Lower lobe of right lung (tissue), 2 donors: ENCODE measurements at regions not wholly inside any gene's neighbourhood (a gene's known extent, or its start where the extent isn't known, plus 50 kb on each side); places are given as distances from the start of the nearest gene placed in this dataset.

Experiments used
- ATAC-seq, 2 donors: fragments of 200-7000 bp; cut with Tn5 transposase; one replicate each; pipeline ENCODE4 v1.9.1; 2020 to 2022; ENCODE audit warnings: mild to moderate bottlenecking in 2 of 2, moderate library complexity in 2 of 2
- DNase-seq: peaks from one replicate; pipeline ENCODE4 v3.0.0-alpha.2; 2020
- H3K27ac ChIP-seq: fragments of 200-600 bp; one replicate; pipeline ENCODE4 v1.8.0; 2022
- H3K27me3 ChIP-seq: fragments of 200-600 bp; one replicate; pipeline ENCODE4 v1.8.0; 2022; ENCODE audit warnings: low read depth
- H3K36me3 ChIP-seq: fragments of 200-600 bp; one replicate; pipeline ENCODE4 v1.8.0; 2022; ENCODE audit warnings: mild to moderate bottlenecking
- H3K4me1 ChIP-seq: fragments of 200-600 bp; one replicate; pipeline ENCODE4 v1.8.0; 2022
- H3K4me3 ChIP-seq: fragments of 200-600 bp; one replicate; pipeline ENCODE4 v1.8.0; 2022; ENCODE audit warnings: mild to moderate bottlenecking
- H3K9me3 ChIP-seq: fragments of 200-600 bp; one replicate; pipeline ENCODE4 v1.8.0; 2022
- intact Hi-C: fragments of 100-400 bp; cut with DNase I; formaldehyde crosslinking; loops from one replicate; pipeline ENCODE4 v1.11.0; 2022
- TF ChIP-seq, protein P1 (sequence below): fragments of 200-600 bp; IDR thresholded peaks from one replicate; pipeline ENCODE4 v1.8.0; 2022; ENCODE audit warnings: antibody characterized with exemption, mild to moderate bottlenecking
- donor health status: DM: no; HTN: yes; CAD: no; lungs with severe emphysema.

DNA sequence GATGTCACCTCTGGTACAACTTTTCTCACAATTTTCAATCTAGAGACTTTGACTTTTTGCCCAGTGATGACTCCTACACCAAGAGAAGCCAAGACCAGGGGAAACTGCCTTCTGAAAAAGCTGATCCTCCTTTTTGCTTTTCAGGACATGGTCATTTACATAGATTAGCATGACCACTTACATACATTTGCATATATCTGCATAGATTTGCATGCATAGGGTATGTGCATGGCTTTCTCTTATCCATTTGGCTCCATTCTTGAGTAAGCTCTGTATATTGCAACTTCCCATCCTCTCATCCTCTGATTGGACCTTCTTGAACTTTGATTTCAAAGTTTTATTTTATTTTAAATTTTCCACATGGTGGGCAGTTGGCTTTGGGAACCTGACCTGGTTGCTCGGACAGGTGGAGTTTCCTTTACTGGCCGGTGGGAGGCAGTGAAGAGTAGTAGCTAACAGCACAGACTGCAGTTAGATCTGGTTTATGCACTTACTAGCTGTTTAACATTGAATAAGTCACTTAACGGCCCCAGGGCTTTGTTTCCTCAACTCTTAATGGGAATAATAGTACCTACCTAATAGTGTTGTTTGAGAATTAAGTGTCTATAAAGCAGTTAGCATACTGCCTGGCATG is 92.9 kb downstream of the GPR139 start:
- intact Hi-C loops: no loop called here
- no peak overlapping the region for H3K27ac ChIP-seq
- no peaks in the 10 kb centered on the region for H3K4me1 ChIP-seq
- TF ChIP-seq, protein P1, sequence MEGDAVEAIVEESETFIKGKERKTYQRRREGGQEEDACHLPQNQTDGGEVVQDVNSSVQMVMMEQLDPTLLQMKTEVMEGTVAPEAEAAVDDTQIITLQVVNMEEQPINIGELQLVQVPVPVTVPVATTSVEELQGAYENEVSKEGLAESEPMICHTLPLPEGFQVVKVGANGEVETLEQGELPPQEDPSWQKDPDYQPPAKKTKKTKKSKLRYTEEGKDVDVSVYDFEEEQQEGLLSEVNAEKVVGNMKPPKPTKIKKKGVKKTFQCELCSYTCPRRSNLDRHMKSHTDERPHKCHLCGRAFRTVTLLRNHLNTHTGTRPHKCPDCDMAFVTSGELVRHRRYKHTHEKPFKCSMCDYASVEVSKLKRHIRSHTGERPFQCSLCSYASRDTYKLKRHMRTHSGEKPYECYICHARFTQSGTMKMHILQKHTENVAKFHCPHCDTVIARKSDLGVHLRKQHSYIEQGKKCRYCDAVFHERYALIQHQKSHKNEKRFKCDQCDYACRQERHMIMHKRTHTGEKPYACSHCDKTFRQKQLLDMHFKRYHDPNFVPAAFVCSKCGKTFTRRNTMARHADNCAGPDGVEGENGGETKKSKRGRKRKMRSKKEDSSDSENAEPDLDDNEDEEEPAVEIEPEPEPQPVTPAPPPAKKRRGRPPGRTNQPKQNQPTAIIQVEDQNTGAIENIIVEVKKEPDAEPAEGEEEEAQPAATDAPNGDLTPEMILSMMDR: peak; percentile 23
- H3K9me3 ChIP-seq: no peaks in the 10 kb centered on the region
- H3K27me3 ChIP-seq: no peaks in the 10 kb centered on the region
- H3K4me3 ChIP-seq: no peak overlapping the region
- DNase-seq (no peak), ATAC-seq (no peak)
- no peaks in the 10 kb centered on the region for H3K36me3 ChIP-seq

DNA sequence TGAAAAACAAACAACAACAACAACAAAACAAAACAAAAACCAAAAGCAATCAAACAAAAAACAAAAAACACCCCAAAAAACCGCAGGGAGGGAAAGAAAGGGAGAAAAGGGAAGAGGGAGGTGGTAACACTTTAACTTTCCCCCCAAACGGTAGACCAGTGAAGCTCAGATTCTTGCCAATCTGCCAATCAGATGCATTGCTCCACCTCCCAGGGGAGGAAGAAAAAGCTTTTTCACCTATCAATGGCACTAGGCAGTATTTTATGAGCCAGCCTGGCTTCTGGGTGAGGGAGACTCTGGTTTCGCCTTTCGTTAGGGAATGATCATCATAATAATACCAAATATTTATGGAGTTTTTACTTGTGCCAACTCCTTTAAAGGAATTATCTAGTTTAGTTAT is 94.1 kb downstream of the GPR139 start:
- Histone ChIP-seq H3K27me3 (no peaks in the 10 kb centered on the region), H3K9me3 (no peaks in the 10 kb centered on the region), H3K27ac (no peak overlapping the region), H3K4me3 (no peak overlapping the region), H3K36me3 (no peaks in the 10 kb centered on the region), H3K4me1 (no peaks in the 10 kb centered on the region)
- DNase-seq (no peak), ATAC-seq (no peak)
- TF ChIP-seq, protein P1: no peak
- intact Hi-C loops: no loop called here

DNA sequence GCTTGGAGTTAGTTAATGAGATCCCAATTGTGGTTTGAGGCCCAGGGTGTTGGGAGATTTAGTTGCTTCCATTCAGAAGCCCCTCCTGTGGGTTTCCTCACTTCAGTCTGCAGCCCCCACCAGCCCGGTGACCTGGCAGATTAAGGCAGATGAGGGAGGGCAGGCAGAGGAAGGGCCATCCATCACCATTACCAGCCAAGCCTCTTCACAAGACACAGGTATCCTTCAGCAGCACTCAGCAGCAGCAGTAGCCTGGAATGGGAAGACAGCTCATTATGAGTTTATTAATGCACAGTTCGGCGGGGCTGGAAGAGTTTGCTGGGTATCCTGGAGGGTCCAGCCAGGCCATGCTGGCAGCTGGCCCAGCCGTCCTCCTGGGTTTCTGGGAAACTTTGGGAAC is 90.0 kb upstream of the GPRC5B start:
- H3K27ac ChIP-seq: no peak overlapping the region
- ATAC-seq (no peak), DNase-seq (no peak)
- H3K27me3 ChIP-seq: peaks cover 1% of the 10 kb centered on the region
- TF ChIP-seq, protein P1: no peak
- H3K4me1 ChIP-seq: no peaks in the 10 kb centered on the region
- intact Hi-C loops: no loop called here
- H3K36me3 ChIP-seq: no peaks in the 10 kb centered on the region
- no peaks in the 10 kb centered on the region for H3K9me3 ChIP-seq
- no peak overlapping the region for H3K4me3 ChIP-seq

DNA sequence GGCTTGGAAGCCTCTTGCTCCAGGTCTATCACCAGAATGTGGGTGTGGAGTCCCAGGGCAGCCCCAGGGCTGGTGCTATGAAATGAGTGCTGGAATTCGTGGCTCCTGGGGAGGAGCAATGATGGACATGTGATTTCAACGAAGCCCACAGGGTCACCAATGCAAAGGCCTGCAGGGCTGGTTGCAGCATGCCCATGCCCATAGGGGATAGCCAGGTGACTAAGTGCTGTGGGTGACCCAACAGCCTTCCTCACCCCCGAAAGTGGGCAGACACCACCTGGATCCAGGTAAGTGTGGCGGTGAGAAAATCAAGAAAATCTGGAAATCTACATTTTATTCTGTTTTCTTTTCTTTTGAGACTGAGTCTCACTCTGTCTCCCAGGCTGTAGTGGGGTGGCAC is 87.5 kb upstream of the GPRC5B start:
- H3K36me3 ChIP-seq: no peaks in the 10 kb centered on the region
- intact Hi-C loops: no loop called here
- no peaks in the 10 kb centered on the region for H3K4me1 ChIP-seq
- DNase-seq (no peak), ATAC-seq (no peak)
- H3K27me3 ChIP-seq: peaks cover 9% of the 10 kb centered on the region
- H3K4me3 ChIP-seq: no peak overlapping the region
- no peak overlapping the region for H3K27ac ChIP-seq
- H3K9me3 ChIP-seq: peaks cover 7% of the 10 kb centered on the region
- TF ChIP-seq, protein P1: no peak

DNA sequence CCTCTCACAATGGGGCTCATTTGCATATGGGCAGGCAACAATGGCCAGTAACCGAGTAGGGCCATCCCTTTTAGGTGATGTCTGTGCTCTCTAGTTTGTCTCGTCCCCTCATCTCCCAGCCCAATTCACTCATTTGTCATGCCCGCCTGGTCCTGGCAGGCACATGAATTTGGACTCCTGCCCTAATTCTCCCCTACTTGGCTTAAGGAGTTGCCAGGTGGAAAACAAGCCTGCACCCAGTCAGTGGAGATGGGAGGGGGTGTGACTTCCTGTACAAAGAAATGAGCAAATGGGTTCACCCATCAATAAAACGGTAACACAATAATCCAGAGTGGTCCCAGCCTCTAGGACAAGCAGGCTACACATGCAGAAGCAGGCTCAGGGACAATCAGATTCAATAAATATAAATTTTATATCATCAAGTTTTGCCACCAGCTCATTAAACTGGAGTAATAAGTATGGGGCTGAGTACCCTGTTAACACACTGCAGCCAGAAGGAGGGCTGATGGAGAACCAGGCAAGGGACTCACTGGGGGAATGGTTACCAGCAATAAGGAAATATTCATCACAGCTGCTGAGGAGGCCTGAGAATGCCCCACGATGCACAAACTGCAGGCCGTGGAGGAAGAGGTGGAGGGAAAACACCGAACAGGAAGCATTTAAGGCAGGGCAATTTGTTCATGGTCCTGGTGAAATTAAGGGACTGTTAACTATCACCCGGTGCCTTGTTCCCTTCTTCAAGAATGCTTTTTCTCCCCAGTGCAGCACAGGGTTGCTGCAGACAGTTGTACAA is 84.4 kb upstream of the GPRC5B start:
- Histone ChIP-seq H3K27me3 (peaks cover 9% of the 10 kb centered on the region), H3K4me1 (no peaks in the 10 kb centered on the region), H3K4me3 (no peak overlapping the region), H3K36me3 (no peaks in the 10 kb centered on the region), H3K9me3 (peaks cover 7% of the 10 kb centered on the region), H3K27ac (no peak overlapping the region)
- intact Hi-C loops: no loop called here
- DNase-seq: no peak
- no peak for ATAC-seq
- TF ChIP-seq, protein P1: no peak
